Neural cell (in vitro differentiated cells): ENCODE measurements at regions not wholly inside any gene's neighbourhood (a gene's known extent, or its start where the extent isn't known, plus 50 kb on each side); places are given as distances from the start of the nearest gene placed in this dataset.
A peak's percentile ranks its signal among the peaks of the same experiment; 100 is the strongest.

Source experiments
- RAD21 ChIP-seq: fragments of 450-650 bp; conservative IDR thresholded peaks from 2 replicates; pipeline ENCODE4 v1.6.1; 2014; ENCODE audit warnings: antibody characterized with exemption, mild to moderate bottlenecking, moderate library complexity
- REST ChIP-seq: IDR thresholded peaks from 2 replicates; pipeline ENCODE4 v1.6.1; 2012; ENCODE audit warnings: borderline replicate concordance
- SMC3 ChIP-seq: fragments of 450-650 bp; conservative IDR thresholded peaks from 2 replicates; pipeline ENCODE4 v1.6.1; 2014; ENCODE audit warnings: antibody characterized with exemption, mild to moderate bottlenecking, moderate library complexity; ENCODE audit not compliant: poor library complexity
- TAF1 ChIP-seq: IDR thresholded peaks from 2 replicates; pipeline ENCODE4 v1.6.1; 2012; ENCODE audit warnings: low read depth
- TF ChIP-seq, protein P1 (sequence below): fragments of 450-650 bp; IDR thresholded peaks from 2 replicates; pipeline ENCODE4 v1.5.1; 2014; ENCODE audit warnings: antibody characterized with exemption, mild to moderate bottlenecking, moderate library complexity; ENCODE audit not compliant: poor library complexity, severe bottlenecking

DNA sequence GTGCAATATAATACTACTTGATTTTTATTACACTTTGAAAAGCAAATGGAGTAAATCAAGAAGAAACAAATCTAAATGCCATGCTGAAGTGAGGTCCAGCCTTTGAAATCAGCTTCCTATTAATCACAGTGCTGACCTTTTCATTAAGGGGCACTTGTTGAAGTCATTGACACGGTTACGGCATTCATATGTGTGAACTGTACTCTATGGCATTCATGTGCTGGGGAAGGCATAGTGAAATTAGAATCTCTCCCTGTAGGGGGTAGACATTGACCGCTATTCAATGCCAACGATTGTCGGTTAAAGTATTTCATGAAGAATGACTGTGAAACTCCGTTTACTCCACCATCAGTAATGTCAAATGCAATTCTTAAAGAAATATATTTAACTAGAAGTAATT, 296.1 kb upstream of the SEMA3A start:
- no peak for TF ChIP-seq TAF1
- TF ChIP-seq REST, result no peak
- peak; percentile 27 for TF ChIP-seq RAD21
- TF ChIP-seq, protein P1, sequence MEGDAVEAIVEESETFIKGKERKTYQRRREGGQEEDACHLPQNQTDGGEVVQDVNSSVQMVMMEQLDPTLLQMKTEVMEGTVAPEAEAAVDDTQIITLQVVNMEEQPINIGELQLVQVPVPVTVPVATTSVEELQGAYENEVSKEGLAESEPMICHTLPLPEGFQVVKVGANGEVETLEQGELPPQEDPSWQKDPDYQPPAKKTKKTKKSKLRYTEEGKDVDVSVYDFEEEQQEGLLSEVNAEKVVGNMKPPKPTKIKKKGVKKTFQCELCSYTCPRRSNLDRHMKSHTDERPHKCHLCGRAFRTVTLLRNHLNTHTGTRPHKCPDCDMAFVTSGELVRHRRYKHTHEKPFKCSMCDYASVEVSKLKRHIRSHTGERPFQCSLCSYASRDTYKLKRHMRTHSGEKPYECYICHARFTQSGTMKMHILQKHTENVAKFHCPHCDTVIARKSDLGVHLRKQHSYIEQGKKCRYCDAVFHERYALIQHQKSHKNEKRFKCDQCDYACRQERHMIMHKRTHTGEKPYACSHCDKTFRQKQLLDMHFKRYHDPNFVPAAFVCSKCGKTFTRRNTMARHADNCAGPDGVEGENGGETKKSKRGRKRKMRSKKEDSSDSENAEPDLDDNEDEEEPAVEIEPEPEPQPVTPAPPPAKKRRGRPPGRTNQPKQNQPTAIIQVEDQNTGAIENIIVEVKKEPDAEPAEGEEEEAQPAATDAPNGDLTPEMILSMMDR, result peak; percentile 30
- peak; percentile 42 for TF ChIP-seq SMC3
